ENCODE measurements at regions not wholly inside any gene's neighbourhood (a gene's known extent, or its start where the extent isn't known, plus 50 kb on each side); places are given as distances from the start of the nearest gene placed in this dataset.

- no peak for DNase-seq (ENCODE audit: extremely low read depth, insufficient read length)
- Histone ChIP-seq H3K4me3 (replicated peaks; ENCODE audit: low read depth, low read length) (no peak overlapping the region), H3K36me3 (ENCODE audit: control insufficient read depth, insufficient read depth, low read length) (no peaks in the 10 kb centered on the region), H3K27me3 (replicated peaks; ENCODE audit: control insufficient read depth, insufficient read depth, low read length) (no peaks in the 10 kb centered on the region)
- TF ChIP-seq, protein P1, sequence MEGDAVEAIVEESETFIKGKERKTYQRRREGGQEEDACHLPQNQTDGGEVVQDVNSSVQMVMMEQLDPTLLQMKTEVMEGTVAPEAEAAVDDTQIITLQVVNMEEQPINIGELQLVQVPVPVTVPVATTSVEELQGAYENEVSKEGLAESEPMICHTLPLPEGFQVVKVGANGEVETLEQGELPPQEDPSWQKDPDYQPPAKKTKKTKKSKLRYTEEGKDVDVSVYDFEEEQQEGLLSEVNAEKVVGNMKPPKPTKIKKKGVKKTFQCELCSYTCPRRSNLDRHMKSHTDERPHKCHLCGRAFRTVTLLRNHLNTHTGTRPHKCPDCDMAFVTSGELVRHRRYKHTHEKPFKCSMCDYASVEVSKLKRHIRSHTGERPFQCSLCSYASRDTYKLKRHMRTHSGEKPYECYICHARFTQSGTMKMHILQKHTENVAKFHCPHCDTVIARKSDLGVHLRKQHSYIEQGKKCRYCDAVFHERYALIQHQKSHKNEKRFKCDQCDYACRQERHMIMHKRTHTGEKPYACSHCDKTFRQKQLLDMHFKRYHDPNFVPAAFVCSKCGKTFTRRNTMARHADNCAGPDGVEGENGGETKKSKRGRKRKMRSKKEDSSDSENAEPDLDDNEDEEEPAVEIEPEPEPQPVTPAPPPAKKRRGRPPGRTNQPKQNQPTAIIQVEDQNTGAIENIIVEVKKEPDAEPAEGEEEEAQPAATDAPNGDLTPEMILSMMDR (IDR thresholded peaks at IDR 0.05; ENCODE audit: insufficient read depth, low read length, poor library complexity, severe bottlenecking): no peak
Measured at GRCh38 chr6:163892824-163893561, 478.5 kb downstream of the QKI start.

DNA sequence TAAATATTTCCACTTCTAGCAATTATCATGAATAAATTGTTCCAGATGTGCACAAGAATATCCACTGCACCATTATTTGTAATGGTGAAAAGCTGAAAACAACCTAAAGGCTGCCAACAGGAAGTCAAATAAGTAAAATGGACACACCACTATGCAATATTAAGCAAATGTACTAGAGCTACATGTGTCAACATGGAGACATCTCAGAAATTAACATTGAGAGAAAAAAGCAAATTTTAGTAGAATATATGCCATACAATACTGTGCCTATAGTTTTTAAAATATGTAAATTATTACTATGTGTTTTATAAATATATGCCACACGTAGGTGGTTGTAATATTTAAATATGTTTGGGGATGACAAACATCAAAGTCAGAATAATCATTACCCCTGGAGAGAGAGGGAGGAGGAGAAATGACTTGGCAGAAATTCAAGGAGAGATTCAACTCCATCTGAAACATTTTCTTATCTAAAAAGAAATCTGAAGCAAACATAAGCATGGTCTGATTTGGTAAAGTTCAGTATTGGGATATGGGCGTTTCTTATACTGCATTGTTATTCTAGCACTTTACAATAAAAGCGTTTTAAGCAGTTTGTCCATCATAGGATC, 475.5 kb downstream of the QKI start:
- no peaks in the 10 kb centered on the region for H3K27me3 ChIP-seq (replicated peaks; ENCODE audit: control insufficient read depth, insufficient read depth, low read length)
- no peak for DNase-seq (ENCODE audit: extremely low read depth, insufficient read length)
- no peaks in the 10 kb centered on the region for H3K36me3 ChIP-seq (ENCODE audit: control insufficient read depth, insufficient read depth, low read length)
- TF ChIP-seq, protein P1 (IDR thresholded peaks at IDR 0.05; ENCODE audit: insufficient read depth, low read length, poor library complexity, severe bottlenecking): no peak
- H3K4me3 ChIP-seq (replicated peaks; ENCODE audit: low read depth, low read length): no peak overlapping the region

DNA sequence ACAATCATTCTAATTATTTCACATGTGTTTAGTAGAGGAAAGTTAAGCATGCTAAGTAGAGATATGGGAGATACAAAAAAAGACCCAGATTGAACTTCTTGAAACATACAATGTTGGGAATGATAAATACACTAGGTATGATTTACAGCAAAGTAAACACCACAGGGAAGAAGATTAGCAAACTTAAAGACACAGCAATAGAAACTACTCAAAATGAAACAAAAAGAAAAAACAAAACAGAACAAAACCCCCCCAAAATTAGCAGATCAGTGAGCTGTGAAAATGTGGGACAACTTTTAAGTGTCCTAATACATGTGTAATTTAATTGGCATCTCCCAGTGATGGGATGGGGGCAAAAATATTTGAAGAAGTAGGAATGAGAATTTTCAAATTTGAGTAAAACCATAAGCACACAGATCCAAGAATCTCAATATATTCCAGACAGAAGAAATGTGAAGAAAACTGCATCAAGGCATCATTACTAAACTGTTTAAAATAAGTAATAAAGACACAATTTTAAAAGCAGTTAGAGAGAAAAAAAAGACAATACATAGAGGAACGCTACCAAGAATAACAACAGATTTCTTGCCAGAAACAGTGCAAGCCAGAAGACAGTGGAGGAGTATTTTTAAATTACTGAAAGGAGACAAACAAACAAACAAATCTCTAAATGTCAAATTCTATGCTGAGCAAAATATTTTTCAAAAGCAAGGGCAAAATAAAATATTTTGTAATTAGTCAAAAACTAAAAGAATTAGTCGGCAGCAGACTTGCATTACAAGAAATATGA, 473.7 kb downstream of the QKI start:
- Histone ChIP-seq H3K4me3 (replicated peaks; ENCODE audit: low read depth, low read length) (no peak overlapping the region), H3K27me3 (replicated peaks; ENCODE audit: control insufficient read depth, insufficient read depth, low read length) (no peaks in the 10 kb centered on the region), H3K36me3 (ENCODE audit: control insufficient read depth, insufficient read depth, low read length) (no peaks in the 10 kb centered on the region)
- no peak for DNase-seq (ENCODE audit: extremely low read depth, insufficient read length)
- TF ChIP-seq, protein P1 (IDR thresholded peaks at IDR 0.05; ENCODE audit: insufficient read depth, low read length, poor library complexity, severe bottlenecking): no peak

DNA sequence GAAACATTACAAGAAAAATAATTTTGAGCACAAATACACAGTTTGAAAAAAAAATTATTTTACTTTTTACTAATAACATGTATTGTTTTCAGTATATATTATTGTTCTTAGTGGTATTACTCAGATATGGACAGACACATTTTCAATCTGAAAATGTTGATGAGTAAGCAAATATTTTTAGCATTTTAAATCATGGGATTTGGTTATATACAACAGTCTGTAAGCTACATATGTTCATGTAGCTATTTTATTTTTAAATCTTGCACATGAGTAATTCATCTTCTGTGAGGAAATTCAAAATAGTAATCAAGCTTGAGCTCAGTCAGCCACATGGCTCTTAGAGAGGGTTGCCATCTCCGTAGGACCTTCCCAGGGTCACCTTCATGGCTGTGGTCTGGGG, 471.9 kb downstream of the QKI start:
- Histone ChIP-seq H3K27me3 (replicated peaks; ENCODE audit: control insufficient read depth, insufficient read depth, low read length) (no peaks in the 10 kb centered on the region), H3K4me3 (replicated peaks; ENCODE audit: low read depth, low read length) (no peak overlapping the region), H3K36me3 (ENCODE audit: control insufficient read depth, insufficient read depth, low read length) (no peaks in the 10 kb centered on the region)
- no peak for DNase-seq (ENCODE audit: extremely low read depth, insufficient read length)
- TF ChIP-seq, protein P1 (IDR thresholded peaks at IDR 0.05; ENCODE audit: insufficient read depth, low read length, poor library complexity, severe bottlenecking): no peak

GRCh38 chr6:163883984-163884383, 469.5 kb downstream of the QKI start:
- H3K27me3 ChIP-seq (replicated peaks; ENCODE audit: control insufficient read depth, insufficient read depth, low read length): no peaks in the 10 kb centered on the region
- no peak for DNase-seq (ENCODE audit: extremely low read depth, insufficient read length)
- no peaks in the 10 kb centered on the region for H3K36me3 ChIP-seq (ENCODE audit: control insufficient read depth, insufficient read depth, low read length)
- H3K4me3 ChIP-seq (replicated peaks; ENCODE audit: low read depth, low read length): no peak overlapping the region
- TF ChIP-seq, protein P1 (IDR thresholded peaks at IDR 0.05; ENCODE audit: insufficient read depth, low read length, poor library complexity, severe bottlenecking): no peak

All from GM06990 (cell line).